ENCODE measurements at regions not wholly inside any gene's neighbourhood (a gene's known extent, or its start where the extent isn't known, plus 50 kb on each side); places are given as distances from the start of the nearest gene placed in this dataset.

DNA sequence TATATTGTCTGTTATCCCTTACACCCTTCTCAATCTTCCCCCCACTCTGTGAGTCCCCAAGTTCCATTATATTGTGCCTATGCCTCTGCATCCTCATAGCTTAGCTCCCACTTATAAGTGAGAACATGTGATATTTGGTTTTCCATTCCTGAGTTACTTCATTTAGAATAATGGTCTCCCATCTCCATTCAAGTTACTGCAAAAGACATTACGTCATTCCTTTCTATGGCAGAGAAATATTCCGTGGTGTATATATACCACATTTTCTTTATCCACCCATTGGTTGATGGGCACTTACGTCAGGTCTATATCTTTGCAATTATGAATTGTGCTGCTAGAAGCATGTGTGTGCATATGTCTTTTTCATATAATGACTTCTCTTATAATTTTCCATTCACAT lies 54.8 kb upstream of the SGCD start (continued):
- no peak for TF ChIP-seq BRF1 (IDR thresholded peaks at IDR 0.05; ENCODE audit: borderline replicate concordance, extremely low read depth, insufficient read length)
- no peak for TF ChIP-seq ZNF316 (IDR thresholded peaks at IDR 0.05)
- TF ChIP-seq GATAD2B (IDR thresholded peaks at IDR 0.05; ENCODE audit: borderline replicate concordance), result no peak
- TF ChIP-seq, protein P1, sequence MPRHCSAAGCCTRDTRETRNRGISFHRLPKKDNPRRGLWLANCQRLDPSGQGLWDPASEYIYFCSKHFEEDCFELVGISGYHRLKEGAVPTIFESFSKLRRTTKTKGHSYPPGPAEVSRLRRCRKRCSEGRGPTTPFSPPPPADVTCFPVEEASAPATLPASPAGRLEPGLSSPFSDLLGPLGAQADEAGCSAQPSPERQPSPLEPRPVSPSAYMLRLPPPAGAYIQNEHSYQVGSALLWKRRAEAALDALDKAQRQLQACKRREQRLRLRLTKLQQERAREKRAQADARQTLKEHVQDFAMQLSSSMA (CRISPR knock-in tag; IDR thresholded peaks at IDR 0.05), result no peak
- TF ChIP-seq ZNF57 (CRISPR knock-in tag; IDR thresholded peaks at IDR 0.05), result no peak
- TF ChIP-seq ZFX (CRISPR knock-in tag; IDR thresholded peaks at IDR 0.05), result no peak
- TF ChIP-seq ELF4 (CRISPR knock-in tag; IDR thresholded peaks at IDR 0.05), result no peak
- no peak for TF ChIP-seq HIVEP1 (CRISPR knock-in tag; IDR thresholded peaks at IDR 0.05)
- TF ChIP-seq ZNF696 (CRISPR knock-in tag; conservative IDR thresholded peaks at IDR 0.05), result no peak
- TF ChIP-seq, protein P2, sequence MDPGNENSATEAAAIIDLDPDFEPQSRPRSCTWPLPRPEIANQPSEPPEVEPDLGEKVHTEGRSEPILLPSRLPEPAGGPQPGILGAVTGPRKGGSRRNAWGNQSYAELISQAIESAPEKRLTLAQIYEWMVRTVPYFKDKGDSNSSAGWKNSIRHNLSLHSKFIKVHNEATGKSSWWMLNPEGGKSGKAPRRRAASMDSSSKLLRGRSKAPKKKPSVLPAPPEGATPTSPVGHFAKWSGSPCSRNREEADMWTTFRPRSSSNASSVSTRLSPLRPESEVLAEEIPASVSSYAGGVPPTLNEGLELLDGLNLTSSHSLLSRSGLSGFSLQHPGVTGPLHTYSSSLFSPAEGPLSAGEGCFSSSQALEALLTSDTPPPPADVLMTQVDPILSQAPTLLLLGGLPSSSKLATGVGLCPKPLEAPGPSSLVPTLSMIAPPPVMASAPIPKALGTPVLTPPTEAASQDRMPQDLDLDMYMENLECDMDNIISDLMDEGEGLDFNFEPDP (CRISPR knock-in tag; IDR thresholded peaks at IDR 0.05), result no peak
- TF ChIP-seq, protein P3, sequence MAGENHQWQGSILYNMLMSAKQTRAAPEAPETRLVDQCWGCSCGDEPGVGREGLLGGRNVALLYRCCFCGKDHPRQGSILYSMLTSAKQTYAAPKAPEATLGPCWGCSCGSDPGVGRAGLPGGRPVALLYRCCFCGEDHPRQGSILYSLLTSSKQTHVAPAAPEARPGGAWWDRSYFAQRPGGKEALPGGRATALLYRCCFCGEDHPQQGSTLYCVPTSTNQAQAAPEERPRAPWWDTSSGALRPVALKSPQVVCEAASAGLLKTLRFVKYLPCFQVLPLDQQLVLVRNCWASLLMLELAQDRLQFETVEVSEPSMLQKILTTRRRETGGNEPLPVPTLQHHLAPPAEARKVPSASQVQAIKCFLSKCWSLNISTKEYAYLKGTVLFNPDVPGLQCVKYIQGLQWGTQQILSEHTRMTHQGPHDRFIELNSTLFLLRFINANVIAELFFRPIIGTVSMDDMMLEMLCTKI (IDR thresholded peaks at IDR 0.05; ENCODE audit: partially characterized antibody), result no peak
- TF ChIP-seq, protein P4, sequence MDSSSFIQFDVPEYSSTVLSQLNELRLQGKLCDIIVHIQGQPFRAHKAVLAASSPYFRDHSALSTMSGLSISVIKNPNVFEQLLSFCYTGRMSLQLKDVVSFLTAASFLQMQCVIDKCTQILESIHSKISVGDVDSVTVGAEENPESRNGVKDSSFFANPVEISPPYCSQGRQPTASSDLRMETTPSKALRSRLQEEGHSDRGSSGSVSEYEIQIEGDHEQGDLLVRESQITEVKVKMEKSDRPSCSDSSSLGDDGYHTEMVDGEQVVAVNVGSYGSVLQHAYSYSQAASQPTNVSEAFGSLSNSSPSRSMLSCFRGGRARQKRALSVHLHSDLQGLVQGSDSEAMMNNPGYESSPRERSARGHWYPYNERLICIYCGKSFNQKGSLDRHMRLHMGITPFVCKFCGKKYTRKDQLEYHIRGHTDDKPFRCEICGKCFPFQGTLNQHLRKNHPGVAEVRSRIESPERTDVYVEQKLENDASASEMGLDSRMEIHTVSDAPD (CRISPR knock-in tag; IDR thresholded peaks at IDR 0.05), result no peak
- TF ChIP-seq CTBP1 (IDR thresholded peaks at IDR 0.05; ENCODE audit: borderline replicate concordance), result no peak
- no peak for TF ChIP-seq CREB3L1 (IDR thresholded peaks at IDR 0.05; ENCODE audit: borderline replicate concordance, low read depth)
